ENCODE measurements at regions not wholly inside any gene's neighbourhood (a gene's known extent, or its start where the extent isn't known, plus 50 kb on each side); places are given as distances from the start of the nearest gene placed in this dataset.
"Not testable (repeated sequence)": the region's sequence is repeated elsewhere in the genome, so short reads cannot be mapped to it uniquely, and the experiment has no call there.

DNA sequence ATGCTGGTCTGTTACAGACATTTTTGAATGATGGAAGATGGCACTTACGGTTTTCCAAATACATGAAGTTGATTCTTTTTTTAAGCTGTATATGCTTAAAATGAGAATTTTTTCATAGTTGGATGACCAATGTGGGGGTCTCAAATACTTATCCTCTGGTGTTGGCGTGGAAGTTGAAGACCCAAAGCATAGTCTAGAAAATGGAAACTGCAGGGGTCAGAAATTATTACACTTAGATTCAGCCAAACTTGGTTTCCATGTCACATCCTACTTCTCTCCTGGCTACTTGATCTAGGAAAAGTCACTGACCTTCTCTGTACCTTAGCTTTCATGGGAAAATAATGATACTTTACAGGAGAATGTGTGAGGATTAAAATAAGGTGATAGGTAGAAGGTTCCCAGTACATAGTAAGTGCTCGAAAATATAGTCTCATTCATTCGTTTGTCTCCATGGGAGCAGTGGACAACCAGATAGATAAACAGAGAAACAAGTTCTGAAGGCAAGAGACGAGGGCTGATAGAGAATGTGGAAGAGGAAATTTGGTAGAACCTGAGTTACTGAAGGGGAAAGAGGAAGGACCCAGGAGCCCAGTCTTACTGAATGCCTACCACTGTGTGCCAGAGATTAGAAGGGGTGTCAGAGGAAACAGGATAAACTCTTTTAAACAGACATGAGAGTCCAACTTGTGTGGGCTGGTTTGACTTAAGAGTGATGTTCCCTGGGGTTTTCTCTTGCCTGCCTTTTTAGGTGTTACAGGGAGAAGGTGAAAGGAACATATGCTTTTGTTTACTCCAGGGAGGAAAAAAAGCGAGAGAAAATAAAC lies 560.3 kb upstream of the KLF4 start:
- no peak overlapping the region for H3K27ac ChIP-seq
- no peaks in the 10 kb centered on the region for H3K27me3 ChIP-seq
- H3K4me1 ChIP-seq: peaks cover 5 to 32% (median 16%) of the 10 kb centered on the region in 4 donors
- intact Hi-C loops (cut with DNase I; ENCODE audit: low total_unique reads): loop anchor here (5.0 to 10.0 kb wide), 2 partner anchors 92 to 555 kb away; no protein-coding TSS in a partner anchor
- no peaks in the 10 kb centered on the region for H3K9me3 ChIP-seq
- H3K4me3 ChIP-seq: no peak overlapping the region
- in situ Hi-C loops (cut with MboI; ENCODE audit: low pct_ligation_motif_present in 1 of 4, low pct_unique_long_range_greater_than_20kb in 1 of 4, low sequenced_read_pairs in 3 of 4): loop anchor here in 1 of 4 donors (25.0 kb wide), 1 partner anchor 112 kb away; no protein-coding TSS in a partner anchor
- DNase-seq: no peak
- WGBS, 2 donors (ENCODE audit: low coverage in 1 of 2): 80% methylated on average over 6 of the region's 6 CpGs
- H3K36me3 ChIP-seq: no peaks in the 10 kb centered on the region
- TF ChIP-seq, protein P1, sequence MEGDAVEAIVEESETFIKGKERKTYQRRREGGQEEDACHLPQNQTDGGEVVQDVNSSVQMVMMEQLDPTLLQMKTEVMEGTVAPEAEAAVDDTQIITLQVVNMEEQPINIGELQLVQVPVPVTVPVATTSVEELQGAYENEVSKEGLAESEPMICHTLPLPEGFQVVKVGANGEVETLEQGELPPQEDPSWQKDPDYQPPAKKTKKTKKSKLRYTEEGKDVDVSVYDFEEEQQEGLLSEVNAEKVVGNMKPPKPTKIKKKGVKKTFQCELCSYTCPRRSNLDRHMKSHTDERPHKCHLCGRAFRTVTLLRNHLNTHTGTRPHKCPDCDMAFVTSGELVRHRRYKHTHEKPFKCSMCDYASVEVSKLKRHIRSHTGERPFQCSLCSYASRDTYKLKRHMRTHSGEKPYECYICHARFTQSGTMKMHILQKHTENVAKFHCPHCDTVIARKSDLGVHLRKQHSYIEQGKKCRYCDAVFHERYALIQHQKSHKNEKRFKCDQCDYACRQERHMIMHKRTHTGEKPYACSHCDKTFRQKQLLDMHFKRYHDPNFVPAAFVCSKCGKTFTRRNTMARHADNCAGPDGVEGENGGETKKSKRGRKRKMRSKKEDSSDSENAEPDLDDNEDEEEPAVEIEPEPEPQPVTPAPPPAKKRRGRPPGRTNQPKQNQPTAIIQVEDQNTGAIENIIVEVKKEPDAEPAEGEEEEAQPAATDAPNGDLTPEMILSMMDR (IDR thresholded peaks at IDR 0.05): no peak

GRCh38 chr9:108049026-108049607 lies 559.5 kb upstream of the KLF4 start:
- TF ChIP-seq POLR2A (IDR thresholded peaks at IDR 0.05) (no peak), POLR2AphosphoS5 (IDR thresholded peaks at IDR 0.05) (peak in 1 of 3 donors; percentile 13)
- no peak overlapping the region for H3K27ac ChIP-seq
- intact Hi-C loops (cut with DNase I; ENCODE audit: low total_unique reads): no loop called here
- H3K36me3 ChIP-seq: no peaks in the 10 kb centered on the region
- H3K27me3 ChIP-seq: no peaks in the 10 kb centered on the region
- peaks cover 5 to 27% (median 15%) of the 10 kb centered on the region in 4 donors for H3K4me1 ChIP-seq
- in situ Hi-C loops (cut with MboI; ENCODE audit: low pct_ligation_motif_present in 1 of 4, low pct_unique_long_range_greater_than_20kb in 1 of 4, low sequenced_read_pairs in 3 of 4): no loop called here
- 60 to 61% methylated on average over 7 of the region's 7 CpGs for WGBS, 2 donors (ENCODE audit: low coverage in 1 of 2)
- no peak for DNase-seq
- H3K9me3 ChIP-seq: no peaks in the 10 kb centered on the region
- no peak overlapping the region for H3K4me3 ChIP-seq

- no peak overlapping the region for H3K4me3 ChIP-seq
- no peaks in the 10 kb centered on the region for H3K27me3 ChIP-seq
- peaks cover 5 to 21% (median 11%) of the 10 kb centered on the region in 4 donors for H3K4me1 ChIP-seq
- TF ChIP-seq POLR2AphosphoS5 (IDR thresholded peaks at IDR 0.05): no peak
- TF ChIP-seq, protein P1 (IDR thresholded peaks at IDR 0.05): no peak
- no peak for TF ChIP-seq EP300 (IDR thresholded peaks at IDR 0.05; ENCODE audit: low read depth)
- TF ChIP-seq POLR2A (IDR thresholded peaks at IDR 0.05): no peak
- peaks cover 3 to 5% of the 10 kb centered on the region in 2 donors for H3K9me3 ChIP-seq
- intact Hi-C loops (cut with DNase I; ENCODE audit: low total_unique reads): no loop called here
- no peak overlapping the region for H3K27ac ChIP-seq
- H3K36me3 ChIP-seq: no peaks in the 10 kb centered on the region
- no peak for DNase-seq
- in situ Hi-C loops (cut with MboI; ENCODE audit: low pct_ligation_motif_present in 1 of 4, low pct_unique_long_range_greater_than_20kb in 1 of 4, low sequenced_read_pairs in 3 of 4): no loop called here
Observed at GRCh38 chr9:108048406-108049025, 558.9 kb upstream of the KLF4 start.

- H3K27me3 ChIP-seq; H3K4me3 ChIP-seq; H3K36me3 ChIP-seq; H3K27ac ChIP-seq; DNase-seq; in situ Hi-C loops (cut with MboI; ENCODE audit: low pct_ligation_motif_present in 1 of 4, low pct_unique_long_range_greater_than_20kb in 1 of 4, low sequenced_read_pairs in 3 of 4); intact Hi-C loops (cut with DNase I; ENCODE audit: low total_unique reads); H3K9me3 ChIP-seq: not testable (repeated sequence)
- H3K4me1 ChIP-seq: peaks cover 0 to 13% (median 5%) of the 10 kb centered on the region in 4 donors
- 65 to 88% methylated on average over 1 of the region's 1 CpG for WGBS, 2 donors (ENCODE audit: low coverage in 1 of 2)
Observed at GRCh38 chr9:108047777-108048176, 558.2 kb upstream of the KLF4 start.

- WGBS, 2 donors (ENCODE audit: low coverage in 1 of 2): 82 to 88% methylated on average over 5 of the region's 5 CpGs
- peaks cover 7 to 9% of the 10 kb centered on the region in 2 donors for H3K9me3 ChIP-seq
- intact Hi-C loops (cut with DNase I; ENCODE audit: low total_unique reads): no loop called here
- H3K27me3 ChIP-seq: no peaks in the 10 kb centered on the region
- no peak overlapping the region for H3K4me3 ChIP-seq
- H3K4me1 ChIP-seq: peaks cover 0 to 9% (median 2%) of the 10 kb centered on the region in 4 donors
- in situ Hi-C loops (cut with MboI; ENCODE audit: low pct_ligation_motif_present in 1 of 4, low pct_unique_long_range_greater_than_20kb in 1 of 4, low sequenced_read_pairs in 3 of 4): no loop called here
- no peak for TF ChIP-seq POLR2A (IDR thresholded peaks at IDR 0.05)
- no peak for TF ChIP-seq POLR2AphosphoS5 (IDR thresholded peaks at IDR 0.05)
- TF ChIP-seq, protein P1 (IDR thresholded peaks at IDR 0.05): no peak
- no peak for TF ChIP-seq EP300 (IDR thresholded peaks at IDR 0.05; ENCODE audit: low read depth)
- H3K36me3 ChIP-seq: no peaks in the 10 kb centered on the region
- no peak overlapping the region for H3K27ac ChIP-seq
- DNase-seq: no peak
Observed at GRCh38 chr9:108047264-108047663, 557.7 kb upstream of the KLF4 start.

All from transverse colon (tissue), 4 donors.